Fibroblast of villous mesenchyme (primary cell): ENCODE measurements at regions not wholly inside any gene's neighbourhood (a gene's known extent, or its start where the extent isn't known, plus 50 kb on each side); places are given as distances from the start of the nearest gene placed in this dataset. TPM values are rescaled to one million over a fixed set of nuclear protein-coding genes. Genes with fewer than 3 reads are reported as not detected.

Experiments used
- DNase-seq: peaks from one replicate; pipeline ENCODE4 v3.0.0-alpha.2; 2010; ENCODE audit warnings: low read depth
- H3K4me3 ChIP-seq: 2 replicates; pipeline ENCODE4 v1.5.1; 2011; ENCODE audit warnings: low read depth, mild to moderate bottlenecking, low read length
- small RNA-seq: library from RNA; depleted of rRNA; stranded (forward); fragments of <200 nt; gene quantifications from one replicate; pipeline ENCODE3, GENCODE V24; 2012
- TF ChIP-seq, protein P1 (sequence below): IDR thresholded peaks from 2 replicates; pipeline ENCODE4 v1.5.1; 2012; ENCODE audit warnings: low read depth, mild to moderate bottlenecking, low read length; ENCODE audit not compliant: insufficient read depth

DNA sequence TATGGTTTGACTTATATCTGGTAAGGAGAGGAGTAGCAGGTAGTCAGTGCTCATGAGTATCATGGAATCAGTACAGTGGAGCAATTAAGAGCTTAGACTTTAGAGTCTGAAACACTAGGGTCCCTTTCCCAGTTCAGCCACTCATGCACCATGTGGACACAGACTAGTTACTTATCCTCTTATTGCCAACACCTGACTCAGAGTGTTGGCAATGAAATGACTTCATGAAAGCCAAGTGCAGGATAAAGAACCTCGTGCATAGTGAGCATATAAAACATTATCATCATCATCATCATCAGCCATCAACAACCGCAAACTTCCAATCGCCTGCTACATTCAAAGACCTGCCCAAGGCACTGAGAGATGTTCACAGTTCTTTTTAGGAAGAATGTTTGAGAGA, 164.2 kb downstream of the FOXO1 start:
- no peak for DNase-seq
- TF ChIP-seq, protein P1, sequence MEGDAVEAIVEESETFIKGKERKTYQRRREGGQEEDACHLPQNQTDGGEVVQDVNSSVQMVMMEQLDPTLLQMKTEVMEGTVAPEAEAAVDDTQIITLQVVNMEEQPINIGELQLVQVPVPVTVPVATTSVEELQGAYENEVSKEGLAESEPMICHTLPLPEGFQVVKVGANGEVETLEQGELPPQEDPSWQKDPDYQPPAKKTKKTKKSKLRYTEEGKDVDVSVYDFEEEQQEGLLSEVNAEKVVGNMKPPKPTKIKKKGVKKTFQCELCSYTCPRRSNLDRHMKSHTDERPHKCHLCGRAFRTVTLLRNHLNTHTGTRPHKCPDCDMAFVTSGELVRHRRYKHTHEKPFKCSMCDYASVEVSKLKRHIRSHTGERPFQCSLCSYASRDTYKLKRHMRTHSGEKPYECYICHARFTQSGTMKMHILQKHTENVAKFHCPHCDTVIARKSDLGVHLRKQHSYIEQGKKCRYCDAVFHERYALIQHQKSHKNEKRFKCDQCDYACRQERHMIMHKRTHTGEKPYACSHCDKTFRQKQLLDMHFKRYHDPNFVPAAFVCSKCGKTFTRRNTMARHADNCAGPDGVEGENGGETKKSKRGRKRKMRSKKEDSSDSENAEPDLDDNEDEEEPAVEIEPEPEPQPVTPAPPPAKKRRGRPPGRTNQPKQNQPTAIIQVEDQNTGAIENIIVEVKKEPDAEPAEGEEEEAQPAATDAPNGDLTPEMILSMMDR, result no peak
- no peak overlapping the region for H3K4me3 ChIP-seq

- no peak overlapping the region for H3K4me3 ChIP-seq
- TF ChIP-seq, protein P1, result no peak
- peak; percentile 47 for DNase-seq
Observed at GRCh38 chr13:40503011-40503410, 163.4 kb downstream of the FOXO1 start.

DNA sequence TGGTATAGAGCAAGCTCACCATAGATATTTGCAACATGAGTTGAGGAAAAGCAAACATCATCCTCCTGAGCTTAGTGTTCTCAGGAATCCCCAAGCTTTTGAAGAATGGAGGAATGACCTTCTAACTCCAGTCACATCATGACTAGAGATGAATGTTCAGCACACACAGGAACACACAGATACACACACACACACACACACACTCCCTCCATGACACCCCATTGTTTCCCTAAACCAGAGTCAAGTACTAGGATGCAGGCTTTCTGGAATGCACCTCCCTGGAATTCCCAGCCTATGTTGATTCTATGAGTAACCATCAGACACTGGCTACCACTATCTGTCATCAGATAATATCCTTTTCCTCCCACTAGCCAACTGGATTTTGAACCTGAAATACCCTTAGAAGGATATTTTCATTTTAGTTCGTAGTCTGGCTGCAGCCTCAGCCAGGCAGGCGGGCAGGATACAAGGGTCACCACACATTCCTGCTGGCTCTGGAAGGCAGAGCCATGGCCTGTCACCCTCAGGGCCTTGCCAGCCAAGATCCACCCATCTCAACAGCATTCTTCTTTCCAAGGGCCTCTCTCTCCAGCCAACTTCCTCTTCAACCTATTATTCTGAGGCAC, 162.4 kb downstream of the FOXO1 start:
- TF ChIP-seq, protein P1, result no peak
- DNase-seq, result peak; percentile 48
- H3K4me3 ChIP-seq, result no peak overlapping the region

- TF ChIP-seq, protein P1, result no peak
- H3K4me3 ChIP-seq, result no peak overlapping the region
- DNase-seq, result no peak
Observed at GRCh38 chr13:40504641-40505040, 161.8 kb downstream of the FOXO1 start.

GRCh38 chr13:40505196-40505595, 161.2 kb downstream of the FOXO1 start:
- no peak for DNase-seq
- TF ChIP-seq, protein P1, result no peak
- H3K4me3 ChIP-seq, result no peak overlapping the region

Small RNA genes lying in the stretch of these regions (small RNA-seq; reads per million reads assigned to genes)
- gene RF00108 (not detected), gene RNY3P9 (not detected), gene RPL17P51 (not detected)
